SH-SY5Y (cell line): ENCODE measurements at regions not wholly inside any gene's neighbourhood (a gene's known extent, or its start where the extent isn't known, plus 50 kb on each side); places are given as distances from the start of the nearest gene placed in this dataset.

ENCODE experiments used
- GATA2 ChIP-seq: IDR thresholded peaks from 2 replicates; pipeline ENCODE4 v1.6.1; 2011; ENCODE audit warnings: mild to moderate bottlenecking, low read depth, low read length
- GATA3 ChIP-seq: IDR thresholded peaks from 2 replicates; pipeline ENCODE4 v1.6.1; 2011; ENCODE audit warnings: low read depth, mild to moderate bottlenecking, low read length, moderate library complexity

GRCh38 chr14:82621881-82622450 is 1088.3 kb upstream of the SEL1L start:
- no peak for TF ChIP-seq GATA2
- TF ChIP-seq GATA3, result no peak
